A673 (cell line): ENCODE measurements at regions not wholly inside any gene's neighbourhood (a gene's known extent, or its start where the extent isn't known, plus 50 kb on each side); places are given as distances from the start of the nearest gene placed in this dataset.

ENCODE experiments used
- BruUV-seq: library from RNA; stranded (reverse); fragments of 400-500 nt; replicated peaks from 2 replicates; lab custom pipeline; 2021; lab: Mats Ljungman, UMichigan
- CTCF ChIA-PET: fragments of 300-600 bp; sonication (Branson Sonifier 250); formaldehyde crosslinking; loops from one replicate; lab custom pipeline; 2022; ENCODE audit warnings: antibody characterized with exemption; lab: Charles Lee
- POLR2A ChIA-PET: fragments of 300-600 bp; sonication (Branson Sonifier 250); formaldehyde crosslinking; loops from one replicate; lab custom pipeline; 2022; ENCODE audit warnings: antibody characterized with exemption; ENCODE audit not compliant: low non-redundant PET; lab: Charles Lee
- DNase-seq: peaks from one replicate; pipeline ENCODE4 v3.0.0-alpha.2; 2015; ENCODE audit warnings: low spot score
- H3K27ac ChIP-seq: fragments of 200-600 bp; sonication (generic); 2 replicates; pipeline ENCODE4 v1.5.1; 2016; ENCODE audit warnings: mixed run types, low read depth, mild to moderate bottlenecking, mixed read lengths, antibody characterized with exemption, low read length; ENCODE audit not compliant: poor library complexity, severe bottlenecking
- H3K27me3 ChIP-seq: fragments of 200-600 bp; sonication (generic); replicated peaks from 2 replicates; pipeline ENCODE4 v1.6.1; 2017; ENCODE audit warnings: mixed run types, low read depth, mild to moderate bottlenecking, mixed read lengths, antibody characterized with exemption, low read length; ENCODE audit not compliant: insufficient read depth, poor library complexity
- H3K36me3 ChIP-seq: fragments of 200-600 bp; sonication (generic); 2 replicates; pipeline ENCODE4 v1.6.1; 2016; ENCODE audit warnings: mixed run types, mild to moderate bottlenecking, mixed read lengths, antibody characterized with exemption, low read length; ENCODE audit not compliant: insufficient read depth, poor library complexity, severe bottlenecking
- H3K4me1 ChIP-seq: fragments of 200-600 bp; sonication (generic); 2 replicates; pipeline ENCODE4 v1.6.1; 2017; ENCODE audit warnings: mixed run types, mild to moderate bottlenecking, mixed read lengths, antibody characterized with exemption, low read length; ENCODE audit not compliant: insufficient read depth, poor library complexity, severe bottlenecking
- H3K4me3 ChIP-seq: fragments of 200-600 bp; sonication (generic); 2 replicates; pipeline ENCODE4 v1.5.1; 2016; ENCODE audit warnings: low read depth, mixed run types, mild to moderate bottlenecking, mixed read lengths, low read length; ENCODE audit not compliant: poor library complexity, severe bottlenecking
- H3K9me3 ChIP-seq: fragments of 200-600 bp; sonication (generic); 2 replicates; pipeline ENCODE4 v1.6.1; 2016; ENCODE audit warnings: mixed run types, low read depth, mild to moderate bottlenecking, mixed read lengths, antibody characterized with exemption, low read length; ENCODE audit not compliant: poor library complexity, severe bottlenecking
- EZH2 ChIP-seq: fragments of 200-600 bp; sonication (generic); IDR thresholded peaks from 2 replicates; pipeline ENCODE4 v1.6.1; 2017; ENCODE audit warnings: borderline replicate concordance, low read depth, mild to moderate bottlenecking, mixed read lengths, antibody characterized with exemption, low read length; ENCODE audit not compliant: poor library complexity, severe bottlenecking
- intact Hi-C: fragments of 100-400 bp; cut with micrococcal nuclease; formaldehyde crosslinking; loops from one replicate; pipeline ENCODE4 v1.10.0; 2022; ENCODE audit not compliant: unreplicated experiment
- TF ChIP-seq, protein P1 (sequence below): fragments of 300-800, 200-600 bp; sonication (generic); conservative IDR thresholded peaks from 2 replicates; pipeline ENCODE4 v1.5.1; 2017; ENCODE audit warnings: low read depth, mild to moderate bottlenecking, antibody characterized with exemption, low read length, moderate library complexity, mixed read lengths

DNA sequence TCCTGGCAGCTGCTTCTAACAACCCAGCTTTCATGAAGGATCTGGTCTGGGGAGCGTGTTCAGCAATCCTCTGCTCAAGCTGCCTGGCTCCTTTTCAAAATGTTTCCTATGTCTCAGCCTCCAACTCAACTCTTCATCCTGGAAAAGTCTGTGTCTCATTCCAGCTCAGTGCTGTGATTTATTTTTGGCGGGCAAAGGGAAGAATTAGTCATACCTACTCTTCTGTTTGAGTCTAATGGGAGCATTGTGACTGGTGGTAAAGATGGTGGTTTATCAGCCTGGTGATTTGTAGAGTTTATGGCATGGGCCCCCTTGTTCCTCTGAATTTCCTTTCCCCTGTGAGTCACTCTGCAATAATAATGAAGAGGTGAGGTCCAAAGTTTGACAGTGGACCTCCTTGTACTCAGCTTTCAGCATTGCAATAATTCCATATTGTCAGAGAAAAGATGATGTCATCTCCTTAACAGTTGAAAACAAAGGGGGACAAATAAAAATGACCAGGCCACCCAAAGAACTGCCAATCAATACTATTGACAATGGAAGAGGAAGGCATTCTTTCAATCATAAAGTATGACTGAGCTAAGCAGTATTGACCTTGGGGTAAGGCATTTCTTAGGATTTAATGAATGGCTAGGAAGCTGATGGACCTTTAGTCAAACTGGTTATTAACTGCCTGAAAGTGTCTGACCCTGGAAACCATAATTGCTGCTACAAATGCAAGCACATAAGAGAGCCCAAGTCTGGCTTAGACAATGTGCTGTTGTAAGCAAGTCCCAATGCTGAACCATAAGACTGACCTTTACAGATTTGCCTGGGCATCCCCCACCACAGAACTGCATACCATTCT, 204.7 kb upstream of the MCTP2 start:
- ChIA-PET POLR2A (no interaction called here), CTCF (no interaction called here)
- Histone ChIP-seq H3K36me3 (no peaks in the 10 kb centered on the region), H3K4me3 (no peak overlapping the region), H3K4me1 (peaks cover 2% of the 10 kb centered on the region), H3K9me3 (no peaks in the 10 kb centered on the region), H3K27ac (no peak overlapping the region), H3K27me3 (no peaks in the 10 kb centered on the region)
- BruUV-seq: no TSS peak
- intact Hi-C loops: no loop called here
- peak; percentile 16 for DNase-seq
- TF ChIP-seq EZH2: no peak
- TF ChIP-seq, protein P1, sequence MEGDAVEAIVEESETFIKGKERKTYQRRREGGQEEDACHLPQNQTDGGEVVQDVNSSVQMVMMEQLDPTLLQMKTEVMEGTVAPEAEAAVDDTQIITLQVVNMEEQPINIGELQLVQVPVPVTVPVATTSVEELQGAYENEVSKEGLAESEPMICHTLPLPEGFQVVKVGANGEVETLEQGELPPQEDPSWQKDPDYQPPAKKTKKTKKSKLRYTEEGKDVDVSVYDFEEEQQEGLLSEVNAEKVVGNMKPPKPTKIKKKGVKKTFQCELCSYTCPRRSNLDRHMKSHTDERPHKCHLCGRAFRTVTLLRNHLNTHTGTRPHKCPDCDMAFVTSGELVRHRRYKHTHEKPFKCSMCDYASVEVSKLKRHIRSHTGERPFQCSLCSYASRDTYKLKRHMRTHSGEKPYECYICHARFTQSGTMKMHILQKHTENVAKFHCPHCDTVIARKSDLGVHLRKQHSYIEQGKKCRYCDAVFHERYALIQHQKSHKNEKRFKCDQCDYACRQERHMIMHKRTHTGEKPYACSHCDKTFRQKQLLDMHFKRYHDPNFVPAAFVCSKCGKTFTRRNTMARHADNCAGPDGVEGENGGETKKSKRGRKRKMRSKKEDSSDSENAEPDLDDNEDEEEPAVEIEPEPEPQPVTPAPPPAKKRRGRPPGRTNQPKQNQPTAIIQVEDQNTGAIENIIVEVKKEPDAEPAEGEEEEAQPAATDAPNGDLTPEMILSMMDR: no peak

DNA sequence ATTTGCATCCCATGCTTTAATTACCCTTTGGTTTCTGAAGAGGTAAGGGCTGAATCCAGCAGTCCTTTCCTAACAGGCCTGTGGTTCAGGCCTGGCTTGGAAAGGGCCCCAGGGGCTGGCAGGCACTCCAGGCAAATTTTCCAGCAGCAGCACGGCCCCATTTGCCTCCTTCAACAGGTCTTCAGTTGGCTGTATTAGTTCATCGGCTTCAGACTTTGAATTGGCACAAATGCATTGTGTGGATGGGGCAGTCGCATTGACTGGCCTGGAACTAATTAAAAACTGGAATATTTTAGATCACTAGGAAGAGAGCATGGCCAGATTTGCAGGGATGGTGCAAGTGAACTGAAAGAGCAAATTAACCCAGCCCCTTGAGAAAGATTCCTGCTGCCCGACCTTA, 207.8 kb upstream of the MCTP2 start:
- H3K27me3 ChIP-seq: no peaks in the 10 kb centered on the region
- H3K27ac ChIP-seq: no peak overlapping the region
- no peak for TF ChIP-seq EZH2
- TF ChIP-seq, protein P1: no peak
- peaks cover 2% of the 10 kb centered on the region for H3K4me1 ChIP-seq
- POLR2A ChIA-PET: no interaction called here
- CTCF ChIA-PET: no interaction called here
- DNase-seq: no peak
- H3K9me3 ChIP-seq: no peaks in the 10 kb centered on the region
- H3K4me3 ChIP-seq: no peak overlapping the region
- intact Hi-C loops: no loop called here
- no TSS peak for BruUV-seq
- no peaks in the 10 kb centered on the region for H3K36me3 ChIP-seq

DNA sequence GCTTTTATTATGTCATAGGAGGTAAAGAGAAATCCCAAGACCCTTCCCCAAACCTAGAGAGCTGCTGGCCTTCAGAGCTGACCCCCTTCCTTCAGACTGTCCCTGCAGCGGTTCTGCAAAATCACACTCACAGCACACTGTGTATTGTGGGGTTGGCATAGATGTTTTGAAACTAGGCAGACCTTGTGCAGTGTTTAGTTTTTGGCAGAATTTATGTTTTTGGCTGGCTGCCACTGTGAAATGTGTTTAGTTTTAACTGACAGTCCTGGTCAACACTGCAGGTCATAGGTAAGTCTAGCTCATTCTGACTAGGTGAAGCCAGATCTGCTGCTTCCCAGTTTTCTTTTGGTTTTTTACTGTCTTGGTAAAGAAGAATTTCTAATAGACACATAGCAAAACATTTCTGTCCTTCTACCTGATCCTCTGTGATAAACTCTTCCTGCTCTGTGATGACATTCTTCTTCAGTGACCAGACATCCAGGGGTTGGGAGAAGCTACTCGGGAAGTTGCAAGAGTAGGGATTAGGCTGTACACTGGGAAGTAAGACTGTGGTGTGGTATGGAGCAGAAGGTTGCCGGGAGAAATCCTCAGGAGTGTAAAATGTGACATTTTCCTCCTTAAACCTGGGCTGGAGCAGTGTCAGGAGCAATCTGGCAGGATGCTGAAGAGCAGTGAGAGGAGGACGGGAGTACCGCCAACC, 209.6 kb upstream of the MCTP2 start:
- TF ChIP-seq, protein P1: no peak
- no peaks in the 10 kb centered on the region for H3K9me3 ChIP-seq
- H3K27me3 ChIP-seq: no peaks in the 10 kb centered on the region
- intact Hi-C loops: no loop called here
- CTCF ChIA-PET: no interaction called here
- DNase-seq: no peak
- H3K27ac ChIP-seq: no peak overlapping the region
- peaks cover 2% of the 10 kb centered on the region for H3K4me1 ChIP-seq
- no peak overlapping the region for H3K4me3 ChIP-seq
- POLR2A ChIA-PET: no interaction called here
- BruUV-seq: no TSS peak
- H3K36me3 ChIP-seq: no peaks in the 10 kb centered on the region
